Activated T-helper 9 cell treated with anti-CD3 and anti-CD28 coated beads, Interleukin-2, amount 50 U/mL, for 16 hours (primary cell): ENCODE measurements at regions not wholly inside any gene's neighbourhood (a gene's known extent, or its start where the extent isn't known, plus 50 kb on each side); places are given as distances from the start of the nearest gene placed in this dataset.

Source experiments
- DNase-seq: peaks from one replicate; pipeline ENCODE4 v3.0.0-alpha.2; 2020; ENCODE audit warnings: low read depth

GRCh38 chr18:73962256-73962655 lies 185.4 kb downstream of the FBXO15 start:
- DNase-seq, result no peak

- no peak for DNase-seq
These were observed 185.8 kb downstream of the FBXO15 start for GRCh38 chr18:73961804-73962203.

- no peak for DNase-seq
These were observed 188.3 kb downstream of the FBXO15 start for GRCh38 chr18:73959352-73959751.

- DNase-seq, result no peak
These were observed 193.4 kb downstream of the FBXO15 start for GRCh38 chr18:73954268-73954667.

GRCh38 chr18:73952296-73952946 lies 195.2 kb downstream of the FBXO15 start:
- no peak for DNase-seq

- DNase-seq, result no peak
These were observed 197.4 kb downstream of the FBXO15 start for GRCh38 chr18:73950116-73950700.

- DNase-seq, result no peak
These were observed 199.1 kb downstream of the FBXO15 start for GRCh38 chr18:73948497-73948896.

- no peak for DNase-seq
These were observed 199.6 kb downstream of the FBXO15 start for GRCh38 chr18:73948084-73948483.

- no peak for DNase-seq
These were observed 200.3 kb downstream of the FBXO15 start for GRCh38 chr18:73947180-73947921.

- no peak for DNase-seq
These were observed 202.4 kb downstream of the FBXO15 start for GRCh38 chr18:73945130-73945792.

GRCh38 chr18:73944715-73945114 lies 202.9 kb downstream of the FBXO15 start:
- no peak for DNase-seq

GRCh38 chr18:73943763-73944162 lies 203.9 kb downstream of the FBXO15 start:
- DNase-seq, result no peak

GRCh38 chr18:73942956-73943355 lies 204.7 kb downstream of the FBXO15 start:
- DNase-seq, result no peak

GRCh38 chr18:73942081-73942625 lies 205.5 kb downstream of the FBXO15 start:
- no peak for DNase-seq

- no peak for DNase-seq
These were observed 206.9 kb downstream of the FBXO15 start for GRCh38 chr18:73940721-73941120.

GRCh38 chr18:73939391-73939790 lies 208.2 kb downstream of the FBXO15 start:
- no peak for DNase-seq

GRCh38 chr18:73933685-73934084 lies 213.9 kb downstream of the FBXO15 start:
- DNase-seq, result no peak

GRCh38 chr18:73932976-73933375 lies 214.7 kb downstream of the FBXO15 start:
- DNase-seq, result no peak

- DNase-seq, result no peak
These were observed 220.1 kb downstream of the FBXO15 start for GRCh38 chr18:73927496-73927895.

- DNase-seq, result no peak
These were observed 222.8 kb downstream of the FBXO15 start for GRCh38 chr18:73924836-73925235.

- DNase-seq, result no peak
These were observed 223.3 kb downstream of the FBXO15 start for GRCh38 chr18:73924307-73924706.

- DNase-seq, result no peak
These were observed 223.8 kb downstream of the FBXO15 start for GRCh38 chr18:73923866-73924265.

GRCh38 chr18:73920033-73920432 lies 227.6 kb downstream of the FBXO15 start:
- DNase-seq, result no peak
